Choroid plexus epithelial cell (primary cell): ENCODE measurements at regions not wholly inside any gene's neighbourhood (a gene's known extent, or its start where the extent isn't known, plus 50 kb on each side); places are given as distances from the start of the nearest gene placed in this dataset.

ENCODE experiments used
- DNase-seq: peaks from one replicate; pipeline ENCODE4 v3.0.0-alpha.2; 2010; ENCODE audit warnings: low read depth
- H3K4me3 ChIP-seq: 2 replicates; pipeline ENCODE4 v1.5.1; 2011; ENCODE audit warnings: low read depth, mild to moderate bottlenecking, control low read depth, low read length, moderate library complexity
- TF ChIP-seq, protein P1 (sequence below): conservative IDR thresholded peaks from 2 replicates; pipeline ENCODE4 v1.5.1; 2011; ENCODE audit warnings: low read depth, mild to moderate bottlenecking, control low read depth, inconsistent platforms, low read length, moderate library complexity

DNA sequence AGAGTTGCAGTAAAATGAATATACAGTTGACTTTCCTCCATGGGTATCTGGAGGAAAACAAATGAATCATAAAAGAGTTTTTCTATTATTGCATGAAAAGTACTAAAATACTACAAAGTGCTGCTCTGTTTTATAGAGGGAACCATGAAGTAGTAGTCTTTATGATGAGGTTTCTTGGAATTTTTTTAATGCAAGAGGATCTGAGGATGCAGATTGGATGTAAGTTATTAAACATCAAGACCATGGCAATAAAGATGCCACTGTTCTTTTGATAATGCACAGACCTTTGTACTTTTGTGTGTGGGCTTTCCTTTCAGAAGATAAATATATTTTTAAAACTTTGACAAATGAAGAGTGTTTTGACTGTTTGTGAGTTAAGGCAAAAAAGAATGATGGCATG lies 87.5 kb downstream of the DACT1 start:
- H3K4me3 ChIP-seq = no peak overlapping the region
- TF ChIP-seq, protein P1, sequence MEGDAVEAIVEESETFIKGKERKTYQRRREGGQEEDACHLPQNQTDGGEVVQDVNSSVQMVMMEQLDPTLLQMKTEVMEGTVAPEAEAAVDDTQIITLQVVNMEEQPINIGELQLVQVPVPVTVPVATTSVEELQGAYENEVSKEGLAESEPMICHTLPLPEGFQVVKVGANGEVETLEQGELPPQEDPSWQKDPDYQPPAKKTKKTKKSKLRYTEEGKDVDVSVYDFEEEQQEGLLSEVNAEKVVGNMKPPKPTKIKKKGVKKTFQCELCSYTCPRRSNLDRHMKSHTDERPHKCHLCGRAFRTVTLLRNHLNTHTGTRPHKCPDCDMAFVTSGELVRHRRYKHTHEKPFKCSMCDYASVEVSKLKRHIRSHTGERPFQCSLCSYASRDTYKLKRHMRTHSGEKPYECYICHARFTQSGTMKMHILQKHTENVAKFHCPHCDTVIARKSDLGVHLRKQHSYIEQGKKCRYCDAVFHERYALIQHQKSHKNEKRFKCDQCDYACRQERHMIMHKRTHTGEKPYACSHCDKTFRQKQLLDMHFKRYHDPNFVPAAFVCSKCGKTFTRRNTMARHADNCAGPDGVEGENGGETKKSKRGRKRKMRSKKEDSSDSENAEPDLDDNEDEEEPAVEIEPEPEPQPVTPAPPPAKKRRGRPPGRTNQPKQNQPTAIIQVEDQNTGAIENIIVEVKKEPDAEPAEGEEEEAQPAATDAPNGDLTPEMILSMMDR = no peak
- no peak for DNase-seq

DNA sequence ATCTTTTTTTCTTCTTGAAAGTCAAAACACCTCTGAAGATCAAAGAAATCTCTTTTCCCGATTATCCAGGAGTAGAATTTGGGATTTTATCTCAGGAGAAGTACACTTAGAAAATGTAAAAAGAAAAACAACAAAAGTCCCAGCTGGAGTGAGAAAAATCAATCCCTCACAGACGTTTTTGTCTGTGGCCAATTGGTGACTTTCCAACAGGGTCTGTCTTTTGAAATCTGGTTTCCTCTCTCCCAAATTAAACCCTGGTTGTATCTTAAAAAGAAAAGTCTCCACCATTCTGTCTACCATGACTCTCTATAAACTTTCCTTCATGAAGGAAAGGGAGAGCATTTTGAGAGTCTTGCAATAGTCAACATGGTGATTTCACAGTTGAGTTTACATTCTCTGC lies 88.1 kb downstream of the DACT1 start:
- TF ChIP-seq, protein P1 = no peak
- H3K4me3 ChIP-seq = no peak overlapping the region
- no peak for DNase-seq

DNA sequence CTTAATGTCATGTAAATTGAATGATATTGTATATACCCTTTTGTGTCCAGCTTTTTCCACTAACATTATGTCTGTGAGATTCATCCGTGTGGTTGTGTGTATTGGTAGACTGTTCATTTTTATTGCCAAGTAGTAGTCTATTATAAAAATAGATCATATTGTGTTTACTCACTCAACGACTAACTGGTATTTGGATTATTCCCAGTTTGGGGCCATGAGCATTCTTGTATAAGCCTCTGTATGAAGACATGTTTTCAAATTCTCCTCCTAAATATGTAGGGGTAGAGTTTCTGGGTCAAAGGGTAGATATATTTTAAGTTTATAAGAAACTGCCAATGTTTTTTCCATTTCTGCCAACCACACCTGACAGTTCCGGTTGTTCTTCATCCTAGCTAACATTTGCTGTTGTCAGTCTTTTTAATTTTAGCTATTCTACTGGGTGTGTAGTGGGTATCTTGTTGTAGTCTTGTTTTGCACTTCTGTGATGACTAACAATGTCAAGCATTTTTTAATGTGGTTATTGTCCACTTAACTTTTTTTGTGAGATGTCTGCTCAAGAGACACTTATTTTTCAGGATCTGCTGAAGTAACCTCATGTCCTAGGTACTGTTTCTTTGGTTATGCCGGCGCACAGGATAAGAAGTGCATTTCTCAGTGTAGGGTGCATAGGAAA lies 93.2 kb downstream of the DACT1 start:
- H3K4me3 ChIP-seq = no peak overlapping the region
- peak; percentile 76 for DNase-seq
- TF ChIP-seq, protein P1 = no peak

DNA sequence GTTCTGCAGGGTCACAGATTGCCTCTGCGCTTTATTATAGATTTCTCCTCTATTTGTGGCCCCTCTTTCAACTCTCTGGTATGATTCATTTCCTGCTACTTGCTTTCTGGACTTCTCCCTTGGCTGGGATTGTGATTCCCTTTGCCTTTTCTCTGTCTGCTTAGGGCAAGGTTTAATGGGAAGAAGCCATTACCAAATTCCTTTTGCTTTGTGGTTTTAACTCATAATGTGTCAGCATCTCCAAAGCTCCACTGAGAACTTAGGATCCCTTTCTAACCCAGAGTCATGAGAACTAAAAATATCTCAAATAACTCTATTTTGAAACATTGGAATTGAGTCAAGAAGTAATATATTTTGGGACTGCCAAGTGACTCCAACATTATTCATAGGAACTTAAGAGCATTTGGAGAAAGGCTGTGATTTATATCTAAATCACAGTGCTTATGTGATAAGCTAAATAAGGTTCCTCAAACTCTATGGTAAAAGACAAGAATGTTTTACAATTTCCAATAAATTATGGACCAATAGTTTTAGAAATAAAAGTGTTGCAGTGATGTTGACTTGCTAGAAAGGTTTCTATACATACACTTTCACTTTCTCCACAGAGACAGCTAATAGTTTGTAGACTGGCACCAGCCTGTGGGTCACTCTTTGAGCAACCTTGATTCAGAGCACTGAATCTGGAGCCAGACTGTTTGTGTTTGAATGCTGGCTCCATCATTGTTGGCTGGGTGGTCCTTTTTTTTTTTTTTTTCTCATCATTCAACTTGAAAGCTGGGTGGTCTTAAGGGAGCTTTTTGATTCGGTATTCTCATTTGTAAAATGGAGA lies 93.9 kb downstream of the DACT1 start:
- H3K4me3 ChIP-seq = no peak overlapping the region
- TF ChIP-seq, protein P1 = no peak
- peak; percentile 96 for DNase-seq

DNA sequence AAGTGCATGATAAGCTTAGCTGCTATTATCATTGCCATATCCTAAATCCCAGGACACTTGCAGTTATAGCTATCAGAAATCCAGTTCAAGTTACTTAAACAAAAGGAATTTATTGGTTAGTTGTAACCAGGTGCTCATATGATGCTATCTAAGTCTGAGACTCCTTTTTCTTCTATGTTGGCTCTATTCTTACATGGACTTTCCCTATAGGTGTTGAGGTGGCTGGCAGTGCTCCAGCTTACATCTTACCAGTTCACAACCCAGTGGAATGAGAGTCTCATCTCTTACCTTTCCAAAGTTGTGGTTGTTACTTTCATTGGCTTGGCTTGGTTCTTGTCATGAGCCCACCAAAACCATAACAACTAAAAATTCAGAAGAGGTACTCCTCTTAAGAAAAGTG lies 94.6 kb downstream of the DACT1 start:
- TF ChIP-seq, protein P1 = no peak
- H3K4me3 ChIP-seq = no peak overlapping the region
- no peak for DNase-seq

DNA sequence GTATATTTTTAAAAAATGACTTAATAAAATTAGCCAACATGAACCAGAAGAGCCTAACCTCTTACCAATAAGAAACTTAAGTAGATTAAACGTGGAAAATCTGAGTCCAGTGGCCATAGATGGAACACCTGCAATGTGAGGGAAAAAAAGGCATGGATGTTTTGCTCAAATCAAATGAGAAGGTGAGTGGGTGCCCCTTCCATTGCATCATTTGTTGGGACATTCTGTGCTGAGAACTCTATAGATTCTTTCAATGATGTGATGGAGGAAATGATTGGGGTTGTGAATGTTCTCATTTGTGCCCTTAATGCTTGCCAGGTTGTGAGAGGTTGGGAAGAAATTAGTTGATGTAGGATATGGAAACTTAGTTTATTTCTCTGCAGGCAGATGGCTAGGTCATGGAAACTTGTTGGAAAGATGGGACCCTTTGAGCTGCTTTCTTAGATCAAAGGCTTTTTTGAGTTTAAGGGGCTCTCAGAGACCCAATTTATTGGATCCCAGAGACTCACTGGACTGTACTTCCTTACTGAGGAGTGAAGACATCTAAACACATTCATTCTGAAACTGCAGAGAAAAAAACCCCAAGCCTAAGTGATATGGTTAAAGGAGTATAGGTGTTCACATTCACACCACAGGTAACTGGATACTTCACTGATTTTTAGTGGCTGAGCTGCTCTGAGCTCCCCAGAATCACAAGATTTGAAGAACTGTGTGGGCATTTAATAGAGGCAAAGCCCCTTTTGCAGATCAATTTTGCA lies 95.9 kb downstream of the DACT1 start:
- H3K4me3 ChIP-seq = no peak overlapping the region
- TF ChIP-seq, protein P1 = no peak
- no peak for DNase-seq
